Mesodermal cell (in vitro differentiated cells): ENCODE measurements at regions not wholly inside any gene's neighbourhood (a gene's known extent, or its start where the extent isn't known, plus 50 kb on each side); places are given as distances from the start of the nearest gene placed in this dataset.

Experiments used
- H3K27ac ChIP-seq: 2 replicates; pipeline ENCODE4 v1.7.0; 2013; ENCODE audit warnings: mild to moderate bottlenecking, low read depth, low read length, moderate library complexity; ENCODE audit not compliant: severe bottlenecking
- H3K36me3 ChIP-seq: 2 replicates; pipeline ENCODE4 v1.7.1; 2013; ENCODE audit warnings: mild to moderate bottlenecking, low read length, moderate library complexity; ENCODE audit not compliant: control insufficient read depth, insufficient read depth
- H3K4me1 ChIP-seq: one replicate; pipeline ENCODE4 v1.7.1; 2013; ENCODE audit warnings: mild to moderate bottlenecking, low read length; ENCODE audit not compliant: insufficient read depth, control insufficient read depth, poor library complexity, severe bottlenecking
- H3K4me3 ChIP-seq: 2 replicates; pipeline ENCODE4 v1.7.0; 2013; ENCODE audit warnings: low read length, control low read depth, mild to moderate bottlenecking; ENCODE audit not compliant: insufficient read depth, poor library complexity, severe bottlenecking; ENCODE audit errors: extremely low read depth
- H3K9me3 ChIP-seq: 2 replicates; pipeline ENCODE4 v1.7.1; 2013; ENCODE audit warnings: mild to moderate bottlenecking, low read length, moderate library complexity; ENCODE audit not compliant: control insufficient read depth
- WGBS, 2 experiments: methylation state at CpG; one replicate each; pipeline ENCODE4 v1.1.5; 2013; ENCODE audit warnings: missing lambda C conversion rate in 2 of 2; ENCODE audit not compliant: insufficient coverage in 2 of 2; 5-methylcytosine and 5-hydroxymethylcytosine counted together

DNA sequence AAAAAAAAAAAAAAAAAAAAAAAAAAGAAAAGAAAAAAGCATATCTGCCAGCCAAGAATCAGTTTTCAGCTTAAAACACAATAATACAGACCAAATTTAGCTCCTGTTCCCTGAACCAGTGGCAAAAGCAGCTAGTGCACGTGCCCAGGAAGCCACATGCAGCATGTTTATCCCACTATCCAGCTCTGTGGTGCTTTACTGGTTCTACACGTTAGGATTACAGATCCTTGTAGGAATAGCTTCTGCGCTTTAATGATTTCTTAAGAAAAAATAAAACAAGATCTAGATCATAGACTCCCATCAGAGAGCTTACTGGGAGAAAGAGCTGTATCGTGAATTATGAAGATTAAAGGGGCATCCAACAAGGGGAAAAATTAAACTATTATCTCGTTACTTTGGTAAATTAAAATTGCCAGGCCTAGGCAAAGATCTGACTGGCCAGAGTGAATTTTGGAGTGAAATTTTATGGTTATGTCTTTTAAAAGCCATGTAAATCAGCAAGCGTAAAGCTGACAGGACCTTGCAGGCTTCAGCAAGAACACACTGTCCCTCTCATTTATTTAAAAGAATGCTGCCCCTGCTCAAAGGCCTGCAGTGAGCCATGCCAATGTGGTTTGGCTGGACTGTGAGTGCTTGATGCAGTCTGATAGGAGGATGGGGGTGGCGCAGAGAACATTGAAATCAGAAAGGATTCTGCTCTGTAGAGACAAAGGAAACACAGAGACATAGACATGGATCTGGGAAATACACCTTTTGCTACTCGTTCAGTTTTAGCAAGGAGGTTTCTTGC, 177.3 kb upstream of the PHYHIPL start:
- Histone ChIP-seq H3K9me3 (no peaks in the 10 kb centered on the region), H3K27ac (no peak overlapping the region), H3K4me1 (no peaks in the 10 kb centered on the region), H3K4me3 (no peak overlapping the region), H3K36me3 (no peaks in the 10 kb centered on the region)
- WGBS, 2 experiments, result 97 to 100% methylated on average over 3 to 6 of the region's 8 CpGs

- WGBS, 2 experiments, result 67% methylated on average over 1 of the region's 1 CpG; no CpG with 5 or more reads in 1 of the 2 experiments
- Histone ChIP-seq H3K4me1 (no peaks in the 10 kb centered on the region), H3K4me3 (no peak overlapping the region), H3K36me3 (no peaks in the 10 kb centered on the region), H3K9me3 (no peaks in the 10 kb centered on the region), H3K27ac (no peak overlapping the region)
Measured at GRCh38 chr10:59000162-59000825, 176.1 kb upstream of the PHYHIPL start.

- WGBS, 2 experiments, result 76 to 93% methylated on average over 2 of the region's 3 CpGs
- Histone ChIP-seq H3K27ac (no peak overlapping the region), H3K4me1 (no peaks in the 10 kb centered on the region), H3K36me3 (no peaks in the 10 kb centered on the region), H3K4me3 (no peak overlapping the region), H3K9me3 (no peaks in the 10 kb centered on the region)
Measured at GRCh38 chr10:59002011-59002410, 174.4 kb upstream of the PHYHIPL start.

- Histone ChIP-seq H3K4me1 (no peaks in the 10 kb centered on the region), H3K9me3 (no peaks in the 10 kb centered on the region), H3K4me3 (no peak overlapping the region), H3K27ac (no peak overlapping the region), H3K36me3 (no peaks in the 10 kb centered on the region)
- WGBS, 2 experiments, result no CpG with 5 or more reads among the region's 1 CpG
Measured at GRCh38 chr10:59003203-59003602, 173.2 kb upstream of the PHYHIPL start.

GRCh38 chr10:59004392-59004791, 172.1 kb upstream of the PHYHIPL start:
- WGBS, 2 experiments, result no CpG with 5 or more reads among the region's 1 CpG
- no peaks in the 10 kb centered on the region for H3K36me3 ChIP-seq
- no peak overlapping the region for H3K27ac ChIP-seq
- H3K4me3 ChIP-seq, result no peak overlapping the region
- H3K4me1 ChIP-seq, result no peaks in the 10 kb centered on the region
- no peaks in the 10 kb centered on the region for H3K9me3 ChIP-seq

DNA sequence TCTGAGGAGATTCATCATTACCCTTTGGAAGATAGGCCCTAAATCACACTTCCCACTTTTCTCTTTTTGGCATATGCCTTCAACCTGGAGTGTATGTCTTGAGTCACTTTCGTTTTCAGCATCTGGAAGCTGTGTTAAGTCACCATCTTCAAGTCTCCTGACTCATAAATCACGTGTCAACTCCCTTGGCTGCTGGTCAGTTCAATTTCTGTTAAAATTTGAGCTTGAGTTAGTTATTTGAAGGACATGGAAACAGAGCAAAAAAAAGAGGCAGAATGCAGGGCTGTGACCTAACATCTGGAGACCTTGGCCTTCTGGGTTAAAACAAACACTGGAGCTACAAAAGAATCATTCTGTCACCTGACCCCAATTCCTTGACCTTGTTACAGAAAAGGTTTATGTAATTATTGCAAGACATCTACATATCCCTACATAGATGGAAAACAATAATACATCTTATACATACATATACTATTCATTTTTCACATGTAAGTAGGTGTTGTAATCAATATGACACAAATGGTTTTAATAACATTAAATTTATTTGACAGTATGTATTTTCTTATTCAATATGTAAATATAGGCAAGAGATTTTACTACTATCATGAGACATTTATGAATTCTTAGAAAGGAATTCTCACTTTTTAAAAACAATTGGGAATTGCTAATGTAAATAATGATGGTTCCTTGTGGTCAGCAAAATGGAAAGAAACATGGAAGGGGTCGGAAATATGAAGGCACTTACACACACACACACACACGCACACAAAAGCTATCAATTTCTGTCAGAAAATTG, 169.7 kb upstream of the PHYHIPL start:
- no peaks in the 10 kb centered on the region for H3K4me1 ChIP-seq
- H3K36me3 ChIP-seq, result no peaks in the 10 kb centered on the region
- H3K9me3 ChIP-seq, result no peaks in the 10 kb centered on the region
- no peak overlapping the region for H3K4me3 ChIP-seq
- no peak overlapping the region for H3K27ac ChIP-seq
- WGBS, 2 experiments, result 71 to 100% methylated on average over 1 of the region's 4 CpGs

DNA sequence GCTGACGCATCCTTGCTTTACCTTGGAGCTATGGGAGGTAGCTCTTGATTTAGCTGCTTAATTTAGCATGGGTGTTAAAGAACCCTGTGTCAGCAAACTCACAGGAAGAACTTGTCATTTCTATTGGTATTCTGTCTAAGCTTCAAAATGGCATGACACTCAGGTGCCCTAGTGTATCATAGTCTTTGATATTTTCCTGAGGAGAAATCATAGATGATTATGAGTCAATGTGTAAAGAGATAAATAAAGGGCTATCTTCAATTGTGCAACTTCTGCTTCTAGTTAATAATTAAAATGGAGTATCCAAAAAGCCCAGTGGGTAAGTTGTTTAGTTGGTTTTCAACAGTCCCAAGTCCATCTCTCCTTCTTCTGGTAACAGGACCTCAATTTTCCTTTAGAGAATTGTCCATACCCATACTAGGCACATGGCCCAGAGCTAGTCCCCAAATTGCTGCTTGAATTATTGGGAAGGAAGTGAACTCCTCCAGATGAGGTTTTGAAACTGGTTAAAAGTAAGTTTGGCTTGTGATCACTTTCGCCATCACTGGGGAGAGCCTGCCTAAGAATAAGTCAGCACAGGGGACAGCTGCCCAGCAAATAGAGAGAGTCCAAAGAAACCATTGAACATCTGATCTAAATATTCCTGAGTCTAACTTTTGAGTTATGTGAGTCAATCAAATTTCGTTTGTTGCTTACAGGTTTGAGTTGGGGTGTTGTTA, 169.0 kb upstream of the PHYHIPL start:
- Histone ChIP-seq H3K9me3 (no peaks in the 10 kb centered on the region), H3K27ac (no peak overlapping the region), H3K36me3 (no peaks in the 10 kb centered on the region), H3K4me3 (no peak overlapping the region), H3K4me1 (no peaks in the 10 kb centered on the region)
- 71 to 93% methylated on average over 2 of the region's 3 CpGs for WGBS, 2 experiments

- Histone ChIP-seq H3K36me3 (no peaks in the 10 kb centered on the region), H3K27ac (no peak overlapping the region), H3K9me3 (no peaks in the 10 kb centered on the region), H3K4me1 (no peaks in the 10 kb centered on the region), H3K4me3 (no peak overlapping the region)
- 67 to 75% methylated on average over 1 of the region's 1 CpG for WGBS, 2 experiments
Measured at GRCh38 chr10:59008452-59008851, 168.0 kb upstream of the PHYHIPL start.

- H3K36me3 ChIP-seq, result no peaks in the 10 kb centered on the region
- H3K4me3 ChIP-seq, result no peak overlapping the region
- no peaks in the 10 kb centered on the region for H3K9me3 ChIP-seq
- no peak overlapping the region for H3K27ac ChIP-seq
- 89 to 100% methylated on average over 3 to 5 of the region's 7 CpGs for WGBS, 2 experiments
- no peaks in the 10 kb centered on the region for H3K4me1 ChIP-seq
Measured at GRCh38 chr10:59011972-59012632, 164.3 kb upstream of the PHYHIPL start.

- Histone ChIP-seq H3K9me3 (no peaks in the 10 kb centered on the region), H3K4me1 (no peaks in the 10 kb centered on the region), H3K27ac (no peak overlapping the region), H3K36me3 (no peaks in the 10 kb centered on the region), H3K4me3 (no peak overlapping the region)
- WGBS, 2 experiments, result 33 to 55% methylated on average over 1 to 2 of the region's 3 CpGs
Measured at GRCh38 chr10:59012839-59013238, 163.6 kb upstream of the PHYHIPL start.
